Neural progenitor cell (in vitro differentiated cells): ENCODE measurements at regions not wholly inside any gene's neighbourhood (a gene's known extent, or its start where the extent isn't known, plus 50 kb on each side); places are given as distances from the start of the nearest gene placed in this dataset.

Source experiments
- DNase-seq: peaks from one replicate; pipeline ENCODE4 v3.0.0-alpha.2; 2016; ENCODE audit warnings: low spot score
- H2AFZ ChIP-seq: fragments of 200-600 bp; sonication (generic); replicated peaks from 2 replicates; pipeline ENCODE4 v1.6.1; 2016; ENCODE audit warnings: antibody characterized with exemption
- H3F3A ChIP-seq: fragments of 200-600 bp; sonication (generic); 2 replicates; pipeline ENCODE4 v1.6.1; 2016; ENCODE audit warnings: antibody characterized with exemption, low read depth
- H3K27ac ChIP-seq: fragments of 200-600 bp; sonication (generic); 2 replicates; pipeline ENCODE4 v1.5.1; 2016; ENCODE audit warnings: mild to moderate bottlenecking
- H3K27me3 ChIP-seq: fragments of 200-600 bp; sonication (generic); 2 replicates; pipeline ENCODE4 v1.6.1; 2016; ENCODE audit warnings: mild to moderate bottlenecking, moderate library complexity
- H3K36me3 ChIP-seq: fragments of 200-600 bp; sonication (generic); 2 replicates; pipeline ENCODE4 v1.5.1; 2016
- H3K4me1 ChIP-seq: fragments of 200-600 bp; sonication (generic); 2 replicates; pipeline ENCODE4 v1.6.1; 2016; ENCODE audit warnings: mixed run types
- H3K4me2 ChIP-seq: fragments of 200-600 bp; sonication (generic); 2 replicates; pipeline ENCODE4 v1.6.1; 2016
- H3K4me3 ChIP-seq: fragments of 200-600 bp; sonication (generic); 2 replicates; pipeline ENCODE4 v1.5.1; 2016
- H3K79me2 ChIP-seq: fragments of 200-600 bp; sonication (generic); 2 replicates; pipeline ENCODE4 v1.6.1; 2016; ENCODE audit warnings: low read depth
- H3K9ac ChIP-seq: fragments of 200-600 bp; sonication (generic); 2 replicates; pipeline ENCODE4 v1.6.1; 2016
- H3K9me3 ChIP-seq: fragments of 200-600 bp; sonication (generic); 2 replicates; pipeline ENCODE4 v1.5.1; 2016; ENCODE audit warnings: low read depth
- H4K20me1 ChIP-seq: fragments of 200-600 bp; sonication (generic); 2 replicates; pipeline ENCODE4 v1.6.1; 2016; ENCODE audit warnings: low read depth
- H3K27ac Mint-ChIP-seq: 3 replicates; pipeline ENCODE4 v1.8.0; 2021; ENCODE audit warnings: mixed read lengths
- H3K27me3 Mint-ChIP-seq: 2 replicates; pipeline ENCODE4 v1.8.0; 2022; ENCODE audit warnings: low read depth, mild to moderate bottlenecking, inconsistent platforms, moderate library complexity, mixed read lengths; ENCODE audit not compliant: insufficient read depth
- H3K36me3 Mint-ChIP-seq: 3 replicates; pipeline ENCODE4 v1.8.0; 2021; ENCODE audit warnings: mixed read lengths
- H3K4me1 Mint-ChIP-seq: 3 replicates; pipeline ENCODE4 v1.8.0; 2021; ENCODE audit warnings: mixed read lengths
- H3K4me3 Mint-ChIP-seq: 3 replicates; pipeline ENCODE4 v1.8.0; 2021; ENCODE audit warnings: mild to moderate bottlenecking, moderate library complexity, mixed read lengths
- H3K9me3 Mint-ChIP-seq: 3 replicates; pipeline ENCODE4 v1.8.0; 2020; ENCODE audit warnings: mixed read lengths
- EZH2 ChIP-seq: fragments of 200-600 bp; sonication (generic); IDR thresholded peaks from 2 replicates; pipeline ENCODE4 v1.6.1; 2017; ENCODE audit warnings: antibody characterized with exemption, mild to moderate bottlenecking, moderate library complexity
- EZH2phosphoT487 ChIP-seq: fragments of 200-600 bp; sonication (generic); IDR thresholded peaks from 2 replicates; pipeline ENCODE4 v1.6.1; 2017; ENCODE audit warnings: antibody characterized with exemption
- TF ChIP-seq, protein P1 (sequence below): fragments of 200-600 bp; sonication (generic); IDR thresholded peaks from 2 replicates; pipeline ENCODE4 v1.5.1; 2017; ENCODE audit warnings: antibody characterized with exemption, mild to moderate bottlenecking

DNA sequence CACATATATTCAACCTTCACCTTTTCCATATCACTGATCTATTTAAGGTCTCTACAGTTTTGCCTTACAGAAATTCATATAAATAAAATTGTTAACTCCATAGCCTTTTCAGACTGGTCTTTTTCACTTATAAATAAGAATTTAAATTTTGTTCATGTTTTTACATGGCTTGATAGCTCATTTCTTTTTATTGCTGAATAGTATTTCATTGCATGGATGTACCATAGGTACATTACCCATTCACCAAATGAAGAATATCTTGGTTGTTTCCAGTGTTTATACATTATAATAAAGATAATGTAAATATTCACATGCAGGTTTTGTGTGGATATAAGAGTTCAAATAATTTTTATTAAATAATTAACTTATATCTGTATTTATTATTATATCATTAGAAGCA lies 1765.0 kb downstream of the OTOL1 start:
- TF ChIP-seq, protein P1, sequence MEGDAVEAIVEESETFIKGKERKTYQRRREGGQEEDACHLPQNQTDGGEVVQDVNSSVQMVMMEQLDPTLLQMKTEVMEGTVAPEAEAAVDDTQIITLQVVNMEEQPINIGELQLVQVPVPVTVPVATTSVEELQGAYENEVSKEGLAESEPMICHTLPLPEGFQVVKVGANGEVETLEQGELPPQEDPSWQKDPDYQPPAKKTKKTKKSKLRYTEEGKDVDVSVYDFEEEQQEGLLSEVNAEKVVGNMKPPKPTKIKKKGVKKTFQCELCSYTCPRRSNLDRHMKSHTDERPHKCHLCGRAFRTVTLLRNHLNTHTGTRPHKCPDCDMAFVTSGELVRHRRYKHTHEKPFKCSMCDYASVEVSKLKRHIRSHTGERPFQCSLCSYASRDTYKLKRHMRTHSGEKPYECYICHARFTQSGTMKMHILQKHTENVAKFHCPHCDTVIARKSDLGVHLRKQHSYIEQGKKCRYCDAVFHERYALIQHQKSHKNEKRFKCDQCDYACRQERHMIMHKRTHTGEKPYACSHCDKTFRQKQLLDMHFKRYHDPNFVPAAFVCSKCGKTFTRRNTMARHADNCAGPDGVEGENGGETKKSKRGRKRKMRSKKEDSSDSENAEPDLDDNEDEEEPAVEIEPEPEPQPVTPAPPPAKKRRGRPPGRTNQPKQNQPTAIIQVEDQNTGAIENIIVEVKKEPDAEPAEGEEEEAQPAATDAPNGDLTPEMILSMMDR = no peak
- TF ChIP-seq EZH2 = no peak
- no peak for TF ChIP-seq EZH2phosphoT487
- Histone ChIP-seq H3K9me3 (no peaks in the 10 kb centered on the region), H3K36me3 (no peaks in the 10 kb centered on the region), H4K20me1 (no peaks in the 10 kb centered on the region), H3F3A (no peaks in the 10 kb centered on the region), H3K27me3 (no peaks in the 10 kb centered on the region), H3K4me1 (no peaks in the 10 kb centered on the region), H3K4me3 (no peak overlapping the region), H3K79me2 (no peaks in the 10 kb centered on the region), H2AFZ (no peak overlapping the region), H3K4me2 (no peak overlapping the region), H3K27ac (no peak overlapping the region), H3K9ac (no peak overlapping the region)
- no peak for DNase-seq
- H3K4me3 Mint-ChIP-seq = no peak overlapping the region
- peaks cover 2% of the 10 kb centered on the region for H3K9me3 Mint-ChIP-seq
- peaks cover 2% of the 10 kb centered on the region for H3K27me3 Mint-ChIP-seq
- no peak overlapping the region for H3K27ac Mint-ChIP-seq
- no peaks in the 10 kb centered on the region for H3K36me3 Mint-ChIP-seq
- no peaks in the 10 kb centered on the region for H3K4me1 Mint-ChIP-seq

DNA sequence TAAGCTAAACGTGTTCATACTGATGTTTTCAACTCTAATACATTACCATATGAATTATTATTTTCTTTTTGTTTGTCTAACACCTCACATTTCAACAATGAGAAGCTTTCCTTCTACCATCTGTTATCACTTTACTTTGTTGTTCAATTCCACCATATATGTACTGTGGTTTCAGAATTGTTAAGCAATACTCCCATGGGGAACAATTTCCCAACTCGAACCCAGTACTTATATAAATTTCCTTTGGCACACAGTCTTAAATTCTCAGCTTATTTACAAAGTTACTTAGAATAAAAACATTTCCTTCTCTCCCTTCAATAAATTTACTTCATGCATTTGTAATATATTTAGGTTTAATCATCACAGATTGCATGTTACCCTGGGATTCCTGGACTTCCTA lies 1764.4 kb downstream of the OTOL1 start:
- Histone ChIP-seq H2AFZ (no peak overlapping the region), H3K36me3 (no peaks in the 10 kb centered on the region), H3K4me3 (no peak overlapping the region), H3F3A (no peaks in the 10 kb centered on the region), H3K79me2 (no peaks in the 10 kb centered on the region), H3K4me2 (no peak overlapping the region), H3K9ac (no peak overlapping the region), H3K9me3 (no peaks in the 10 kb centered on the region), H3K4me1 (no peaks in the 10 kb centered on the region), H3K27me3 (no peaks in the 10 kb centered on the region), H4K20me1 (no peaks in the 10 kb centered on the region), H3K27ac (no peak overlapping the region)
- Mint-ChIP-seq H3K4me3 (no peak overlapping the region), H3K36me3 (no peaks in the 10 kb centered on the region), H3K27me3 (peaks cover 2% of the 10 kb centered on the region), H3K4me1 (no peaks in the 10 kb centered on the region), H3K27ac (no peak overlapping the region), H3K9me3 (peaks cover 2% of the 10 kb centered on the region)
- DNase-seq = no peak
- TF ChIP-seq EZH2phosphoT487 (no peak), EZH2 (no peak)
- TF ChIP-seq, protein P1 = no peak

DNA sequence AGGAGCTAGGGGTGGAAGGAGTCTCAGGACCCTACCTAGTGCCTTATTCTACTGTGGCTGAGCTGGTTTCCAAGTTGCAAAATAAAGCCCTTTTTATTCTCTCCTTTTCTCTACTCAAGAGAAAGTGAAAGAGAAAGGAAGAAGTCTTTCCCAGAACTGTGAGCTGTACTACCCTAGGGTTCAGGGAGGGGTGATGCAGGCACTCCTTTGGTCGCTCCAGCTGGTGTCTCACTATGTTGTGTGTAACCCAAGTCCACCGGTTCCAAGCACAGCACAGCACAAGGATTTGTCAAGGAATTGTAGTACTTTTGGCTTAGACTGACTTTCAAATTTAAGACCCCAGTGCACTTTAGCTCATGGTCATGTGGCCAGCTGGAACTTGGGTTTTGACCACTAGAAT lies 1721.7 kb downstream of the OTOL1 start:
- Mint-ChIP-seq H3K9me3 (no peaks in the 10 kb centered on the region), H3K4me1 (no peaks in the 10 kb centered on the region), H3K27ac (no peak overlapping the region), H3K27me3 (peaks cover 4% of the 10 kb centered on the region), H3K4me3 (no peak overlapping the region), H3K36me3 (no peaks in the 10 kb centered on the region)
- H3K36me3 ChIP-seq = no peaks in the 10 kb centered on the region
- H3K4me2 ChIP-seq = no peak overlapping the region
- no peaks in the 10 kb centered on the region for H3K9me3 ChIP-seq
- H3K27ac ChIP-seq = no peak overlapping the region
- no peaks in the 10 kb centered on the region for H3K79me2 ChIP-seq
- H2AFZ ChIP-seq = no peak overlapping the region
- H4K20me1 ChIP-seq = no peaks in the 10 kb centered on the region
- DNase-seq = no peak
- no peak for TF ChIP-seq EZH2
- no peak for TF ChIP-seq EZH2phosphoT487
- TF ChIP-seq, protein P1 = no peak
- H3K9ac ChIP-seq = no peak overlapping the region
- H3F3A ChIP-seq = no peaks in the 10 kb centered on the region
- no peaks in the 10 kb centered on the region for H3K4me1 ChIP-seq
- H3K27me3 ChIP-seq = no peaks in the 10 kb centered on the region
- H3K4me3 ChIP-seq = no peak overlapping the region

DNA sequence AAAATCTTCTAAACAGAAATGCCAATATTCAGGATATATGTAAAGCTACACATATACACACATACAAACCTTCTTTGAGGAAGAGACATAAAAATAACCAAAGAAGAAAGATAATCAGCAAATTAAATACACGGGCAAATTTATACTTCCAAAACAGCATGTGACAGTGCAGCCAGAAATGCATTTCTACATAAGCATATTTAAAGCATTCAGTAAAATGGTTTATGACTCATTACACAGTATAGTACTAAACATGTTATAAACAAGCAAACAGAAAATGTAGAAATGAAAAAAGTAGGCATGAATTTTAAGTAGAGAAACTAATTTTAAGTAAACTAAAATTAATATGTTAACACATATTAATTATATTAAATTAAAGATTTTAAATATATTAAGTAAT lies 1717.2 kb downstream of the OTOL1 start:
- H3K27ac Mint-ChIP-seq = no peak overlapping the region
- no peak for TF ChIP-seq EZH2
- TF ChIP-seq, protein P1 = no peak
- no peak for TF ChIP-seq EZH2phosphoT487
- H3K4me3 Mint-ChIP-seq = no peak overlapping the region
- Histone ChIP-seq H3K79me2 (no peaks in the 10 kb centered on the region), H3K27ac (no peak overlapping the region), H3K9ac (no peak overlapping the region), H2AFZ (no peak overlapping the region), H4K20me1 (no peaks in the 10 kb centered on the region), H3F3A (no peaks in the 10 kb centered on the region), H3K4me1 (no peaks in the 10 kb centered on the region), H3K9me3 (no peaks in the 10 kb centered on the region), H3K4me3 (no peak overlapping the region), H3K36me3 (no peaks in the 10 kb centered on the region), H3K27me3 (no peaks in the 10 kb centered on the region), H3K4me2 (no peak overlapping the region)
- DNase-seq = no peak
- H3K36me3 Mint-ChIP-seq = no peaks in the 10 kb centered on the region
- no peaks in the 10 kb centered on the region for H3K4me1 Mint-ChIP-seq
- H3K27me3 Mint-ChIP-seq = peaks cover 5% of the 10 kb centered on the region
- H3K9me3 Mint-ChIP-seq = no peaks in the 10 kb centered on the region
